K562 (cell line): ENCODE measurements at regions not wholly inside any gene's neighbourhood (a gene's known extent, or its start where the extent isn't known, plus 50 kb on each side); places are given as distances from the start of the nearest gene placed in this dataset.

Experiments
- ATAC-seq: fragments of 200-7000 bp; cut with Tn5 transposase; 3 replicates; pipeline ENCODE4 v1.9.1; 2020; ENCODE audit warnings: moderate library complexity
- BruUV-seq: library from RNA; stranded (reverse); fragments of 400-500 nt; replicated peaks from 2 replicates; lab custom pipeline; 2021; lab: Mats Ljungman, UMichigan
- CTCF ChIA-PET: fragments of 300-600 bp; formaldehyde crosslinking; extraction: SDS; loops from one replicate; lab custom pipeline; 2021; ENCODE audit warnings: low intra/inter-chr PET ratio; lab: Yijun Ruan, JAX
- POLR2A ChIA-PET: fragments of 300-600, 350-650 bp; sonication (Branson Sonifier 250); formaldehyde crosslinking; extraction: SDS; loops from one replicate; lab custom pipeline; 2021; ENCODE audit warnings: antibody characterized with exemption, inconsistent platforms; lab: Yijun Ruan, JAX
- DNase-seq, 4 experiments: peaks; one replicate each; pipeline versions ENCODE4 v3.0.0 to v3.0.0-alpha.2; 2011 to 2018; ENCODE audit warnings: low spot score in 3 of 4, mixed read lengths in 3 of 4; ENCODE audit errors: extremely low read depth in 1 of 4
- FAIRE-seq: peaks from 2 replicates; lab custom pipeline; 2011; peaks lifted over from hg19 to GRCh38; lab: Jason Lieb, UNC
- H2AFZ ChIP-seq: 2 replicates; pipeline ENCODE4 v1.6.0; 2011; ENCODE audit warnings: low read depth, low read length, control low read depth, inconsistent platforms
- H3K27ac ChIP-seq: fragments of 200-600 bp; 3 replicates; pipeline ENCODE4 v1.8.0; 2011; ENCODE audit warnings: low read depth, mild to moderate bottlenecking, control low read depth, inconsistent platforms, low read length, moderate library complexity, mixed read lengths; ENCODE audit errors: extremely low read depth
- H3K27me3 ChIP-seq, 2 experiments: fragments of 300-600 bp in 1 of 2; 2 replicates in 1 of 2; 3 replicates in 1 of 2; pipeline versions ENCODE4 v1.6.0 to v1.8.0; 2011; ENCODE audit warnings: inconsistent platforms in 2 of 2, low read length in 2 of 2, mild to moderate bottlenecking in 1 of 2, mixed read lengths in 1 of 2, moderate library complexity in 1 of 2; ENCODE audit not compliant: control insufficient read depth in 2 of 2, insufficient read depth in 2 of 2
- H3K36me3 ChIP-seq: fragments of 300-600 bp; 3 replicates; pipeline ENCODE4 v1.8.0; 2011; ENCODE audit warnings: mild to moderate bottlenecking, low read length, inconsistent platforms; ENCODE audit not compliant: control insufficient read depth, insufficient read depth
- H3K4me1 ChIP-seq, 2 experiments: fragments of 200-600 bp in 1 of 2; replicated peaks in 1 of 2; 2 replicates in 1 of 2; 3 replicates in 1 of 2; pipeline versions ENCODE4 v1.5.1 to v1.8.0; 2011; ENCODE audit warnings: inconsistent platforms in 2 of 2, low read length in 2 of 2, mild to moderate bottlenecking in 1 of 2, mixed read lengths in 1 of 2, moderate library complexity in 1 of 2; ENCODE audit not compliant: control insufficient read depth in 2 of 2, insufficient read depth in 2 of 2
- H3K4me2 ChIP-seq: 2 replicates; pipeline ENCODE4 v1.6.1; 2011; ENCODE audit warnings: low read length, control low read depth, inconsistent platforms, mixed read lengths; ENCODE audit not compliant: insufficient read depth
- H3K4me3 ChIP-seq: fragments of 200-600 bp; sonication (generic), shearing (Covaris generic); 2 replicates; pipeline ENCODE4 v1.5.1; 2016; ENCODE audit warnings: control low read depth, inconsistent platforms
- H3K79me2 ChIP-seq: fragments of 200-600 bp; 3 replicates; pipeline ENCODE4 v1.8.0; 2011; ENCODE audit warnings: low read length, inconsistent platforms; ENCODE audit not compliant: control insufficient read depth, insufficient read depth
- H3K9ac ChIP-seq, 2 experiments: 2 replicates each; pipeline versions ENCODE4 v1.6.0 to v1.6.1; 2011; ENCODE audit warnings: low read depth in 2 of 2, low read length in 2 of 2, control low read depth in 1 of 2, inconsistent platforms in 1 of 2, mild to moderate bottlenecking in 1 of 2, mixed read lengths in 1 of 2; ENCODE audit not compliant: insufficient read depth in 1 of 2
- H3K9me1 ChIP-seq: one replicate; pipeline ENCODE4 v1.6.0; 2011; ENCODE audit warnings: inconsistent platforms, mild to moderate bottlenecking, low read length, moderate library complexity; ENCODE audit not compliant: control insufficient read depth, insufficient read depth
- H3K9me3 ChIP-seq: replicated peaks from 2 replicates; pipeline ENCODE4 v1.5.1; 2011; ENCODE audit warnings: low read depth, low read length, inconsistent platforms; ENCODE audit not compliant: control insufficient read depth, insufficient read depth
- H4K20me1 ChIP-seq: replicated peaks from 2 replicates; pipeline ENCODE4 v1.6.1; 2011; ENCODE audit warnings: low read length, inconsistent platforms, mixed read lengths; ENCODE audit not compliant: control insufficient read depth, insufficient read depth
- ASH1L ChIP-seq: fragments of 450-650 bp; IDR thresholded peaks from 2 replicates; pipeline ENCODE4 v1.6.1; 2018; ENCODE audit warnings: borderline replicate concordance, mild to moderate bottlenecking, low read depth; ENCODE audit not compliant: partially characterized antibody
- DMBX1 ChIP-seq: fragments of 250-450 bp; sonication (Bioruptor Pico); IDR thresholded peaks from 2 replicates; pipeline ENCODE4 v1.8.0; 2022; ENCODE audit warnings: inconsistent platforms, mild to moderate bottlenecking, moderate library complexity, borderline replicate concordance
- KLF6 ChIP-seq: fragments of 250-450 bp; sonication (Bioruptor Pico); IDR thresholded peaks from 2 replicates; pipeline ENCODE4 v1.4.0; 2020; ENCODE audit warnings: mild to moderate bottlenecking, moderate library complexity, borderline replicate concordance
- NCOA4 ChIP-seq: fragments of 450-650 bp; IDR thresholded peaks from 2 replicates; pipeline ENCODE4 v1.6.1; 2018; ENCODE audit warnings: mild to moderate bottlenecking; ENCODE audit not compliant: partially characterized antibody
- OTX1 ChIP-seq: fragments of 450-650 bp; formaldehyde crosslinking; IDR thresholded peaks from 2 replicates; pipeline ENCODE4 v1.4.0; 2022; ENCODE audit warnings: mild to moderate bottlenecking
- POLR3G ChIP-seq: IDR thresholded peaks from 2 replicates; pipeline ENCODE4 v1.6.1; 2011; ENCODE audit not compliant: insufficient read length, insufficient replicate concordance; ENCODE audit errors: extremely low read depth
- SP1 ChIP-seq: sonication (generic); formaldehyde crosslinking; IDR thresholded peaks from 2 replicates; pipeline ENCODE4 v1.8.1; 2022; ENCODE audit warnings: mild to moderate bottlenecking, missing genetic modification reagents
- TAF15 ChIP-seq: fragments of 200-400 bp; formaldehyde crosslinking; IDR thresholded peaks from 2 replicates; pipeline ENCODE4 v1.6.1; 2017; ENCODE audit warnings: mild to moderate bottlenecking, low read depth, low read length, moderate library complexity
- ZNF253 ChIP-seq: fragments of 250-450 bp; sonication (Bioruptor Pico); conservative IDR thresholded peaks from 2 replicates; pipeline ENCODE4 v1.6.1; 2021; ENCODE audit warnings: mild to moderate bottlenecking
- ZNF384 ChIP-seq: IDR thresholded peaks from 2 replicates; pipeline ENCODE4 v1.6.1; 2012; ENCODE audit warnings: low read depth, low read length, improper control_type of control experiment
- ZNF584 ChIP-seq: fragments of 200-800 bp; sonication (Bioruptor generic); IDR thresholded peaks from 2 replicates; pipeline ENCODE4 v1.6.1; 2016; ENCODE audit warnings: low read depth, mild to moderate bottlenecking, missing genetic modification characterization, missing compliant biosample characterization
- WGBS: fragments of 100-300 bp; shearing (Covaris generic); methylation state at CpG from one replicate; pipeline ENCODE4 v1.1.6; 2016; ENCODE audit warnings: low coverage, mixed read lengths; ENCODE audit not compliant: insufficient coverage; ENCODE audit errors: missing lambda C conversion rate; 5-methylcytosine and 5-hydroxymethylcytosine counted together
- in situ Hi-C: fragments of 300-500 bp; cut with MboI; formaldehyde crosslinking; loops from 4 replicates; pipeline ENCODE4 v1.15.0; 2018; ENCODE audit warnings: inconsistent platforms, mixed read lengths
- intact Hi-C: fragments of 100-400 bp; cut with micrococcal nuclease; formaldehyde crosslinking; loops from 2 replicates; pipeline ENCODE4 v1.14.2; 2022
- TF ChIP-seq, protein P1 (sequence below): IDR thresholded peaks from 2 replicates; pipeline ENCODE4 v1.6.1; 2012; ENCODE audit warnings: low read depth, low read length, improper control_type of control experiment, borderline replicate concordance
- TF ChIP-seq, protein P2 (sequence below), 2 experiments: fragments of 250-450 bp in 1 of 2; fragments of 450-650 bp in 1 of 2; sonication (Bioruptor Pico) in 1 of 2; IDR thresholded peaks; 2 replicates each; pipeline versions ENCODE4 v1.6.1 to v1.8.0; 2016 to 2021; ENCODE audit warnings: mild to moderate bottlenecking in 2 of 2, moderate library complexity in 2 of 2, missing compliant biosample characterization in 1 of 2, missing genetic modification characterization in 1 of 2
- TF ChIP-seq, protein P3 (sequence below): sonication (generic); formaldehyde crosslinking; IDR thresholded peaks from 2 replicates; pipeline ENCODE4 v1.8.0; 2022; ENCODE audit warnings: mild to moderate bottlenecking, missing genetic modification reagents
- TF ChIP-seq, protein P4 (sequence below): fragments of 250-450 bp; sonication (Bioruptor Pico); IDR thresholded peaks from 2 replicates; pipeline ENCODE4 v1.8.0; 2021; ENCODE audit warnings: moderate library complexity, mild to moderate bottlenecking, inconsistent platforms
- TF ChIP-seq, protein P5 (sequence below), 2 experiments: fragments of 200-800 bp in 1 of 2; sonication (Bioruptor generic) in 1 of 2; sonication (generic) in 1 of 2; formaldehyde crosslinking in 1 of 2; IDR thresholded peaks in 1 of 2; conservative IDR thresholded peaks in 1 of 2; 2 replicates each; pipeline versions ENCODE4 v1.5.0 to v1.6.1; 2016 to 2020; ENCODE audit warnings: missing compliant biosample characterization in 1 of 2, missing genetic modification characterization in 1 of 2, missing genetic modification reagents in 1 of 2

DNA sequence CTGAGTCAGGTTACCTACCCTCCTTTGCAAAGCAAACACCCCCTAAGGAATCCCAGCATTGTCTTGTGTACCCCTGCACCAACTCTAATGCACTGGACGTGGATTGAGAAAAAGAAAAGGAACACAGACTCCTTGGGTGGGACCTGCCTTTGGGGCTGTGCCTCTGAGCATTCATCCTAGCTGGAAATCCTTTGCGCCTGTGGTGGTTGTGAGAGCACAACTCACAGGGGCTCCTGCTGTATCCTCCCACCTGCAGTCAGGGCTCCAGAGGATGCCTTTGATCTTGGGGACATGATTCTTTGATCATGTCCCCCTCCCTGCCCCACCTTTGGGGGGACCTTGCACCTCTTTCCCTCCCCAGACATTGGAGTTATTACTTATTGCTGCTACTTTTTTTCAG lies 338.5 kb downstream of the GADD45G start:
- in situ Hi-C loops, result no loop called here
- Histone ChIP-seq H3K9me3 (no peaks in the 10 kb centered on the region), H2AFZ (no peak overlapping the region), H3K9me1 (no peaks in the 10 kb centered on the region), H4K20me1 (no peaks in the 10 kb centered on the region), H3K27me3 (peaks cover 0 to 8% of the 10 kb centered on the region in 2 experiments; a peak in 2 of 5 replicates), H3K4me2 (no peak overlapping the region), H3K36me3 (no peaks in the 10 kb centered on the region), H3K79me2 (no peaks in the 10 kb centered on the region), H3K27ac (no peak overlapping the region), H3K4me3 (no peak overlapping the region), H3K4me1 (no peaks in the 10 kb centered on the region), H3K9ac (no peak overlapping the region)
- WGBS, result 0% methylated on average over 2 of the region's 2 CpGs
- intact Hi-C loops, result no loop called here
- BruUV-seq, result no TSS peak
- CTCF ChIA-PET, result no interaction called here
- POLR2A ChIA-PET, result no interaction called here
- no peak for ATAC-seq
- FAIRE-seq, result no peak
- DNase-seq, result no peak
- TF ChIP-seq NCOA4, result no peak
- TF ChIP-seq, protein P1, sequence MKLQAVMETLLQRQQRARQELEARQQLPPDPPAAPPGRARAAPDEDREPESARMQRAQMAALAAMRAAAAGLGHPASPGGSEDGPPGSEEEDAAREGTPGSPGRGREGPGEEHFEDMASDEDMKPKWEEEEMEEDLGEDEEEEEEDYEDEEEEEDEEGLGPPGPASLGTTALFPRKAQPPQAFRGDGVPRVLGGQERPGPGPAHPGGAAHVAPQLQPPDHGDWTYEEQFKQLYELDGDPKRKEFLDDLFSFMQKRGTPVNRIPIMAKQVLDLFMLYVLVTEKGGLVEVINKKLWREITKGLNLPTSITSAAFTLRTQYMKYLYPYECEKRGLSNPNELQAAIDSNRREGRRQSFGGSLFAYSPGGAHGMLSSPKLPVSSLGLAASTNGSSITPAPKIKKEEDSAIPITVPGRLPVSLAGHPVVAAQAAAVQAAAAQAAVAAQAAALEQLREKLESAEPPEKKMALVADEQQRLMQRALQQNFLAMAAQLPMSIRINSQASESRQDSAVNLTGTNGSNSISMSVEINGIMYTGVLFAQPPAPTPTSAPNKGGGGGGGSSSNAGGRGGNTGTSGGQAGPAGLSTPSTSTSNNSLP, result no peak
- TF ChIP-seq SP1, result no peak
- TF ChIP-seq, protein P2, sequence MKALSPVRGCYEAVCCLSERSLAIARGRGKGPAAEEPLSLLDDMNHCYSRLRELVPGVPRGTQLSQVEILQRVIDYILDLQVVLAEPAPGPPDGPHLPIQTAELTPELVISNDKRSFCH (CRISPR knock-in tag; IDR thresholded peaks at IDR 0.05), result no peak
- TF ChIP-seq, protein P2 (tag; IDR thresholded peaks at IDR 0.05), result no peak
- TF ChIP-seq, protein P3, sequence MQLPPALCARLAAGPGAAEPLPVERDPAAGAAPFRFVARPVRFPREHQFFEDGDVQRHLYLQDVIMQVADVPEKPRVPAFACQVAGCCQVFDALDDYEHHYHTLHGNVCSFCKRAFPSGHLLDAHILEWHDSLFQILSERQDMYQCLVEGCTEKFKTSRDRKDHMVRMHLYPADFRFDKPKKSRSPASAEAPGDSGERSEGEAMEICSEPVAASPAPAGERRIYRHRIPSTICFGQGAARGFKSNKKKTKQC, result no peak
- no peak for TF ChIP-seq ZNF584 (CRISPR knock-in tag)
- TF ChIP-seq, protein P4, sequence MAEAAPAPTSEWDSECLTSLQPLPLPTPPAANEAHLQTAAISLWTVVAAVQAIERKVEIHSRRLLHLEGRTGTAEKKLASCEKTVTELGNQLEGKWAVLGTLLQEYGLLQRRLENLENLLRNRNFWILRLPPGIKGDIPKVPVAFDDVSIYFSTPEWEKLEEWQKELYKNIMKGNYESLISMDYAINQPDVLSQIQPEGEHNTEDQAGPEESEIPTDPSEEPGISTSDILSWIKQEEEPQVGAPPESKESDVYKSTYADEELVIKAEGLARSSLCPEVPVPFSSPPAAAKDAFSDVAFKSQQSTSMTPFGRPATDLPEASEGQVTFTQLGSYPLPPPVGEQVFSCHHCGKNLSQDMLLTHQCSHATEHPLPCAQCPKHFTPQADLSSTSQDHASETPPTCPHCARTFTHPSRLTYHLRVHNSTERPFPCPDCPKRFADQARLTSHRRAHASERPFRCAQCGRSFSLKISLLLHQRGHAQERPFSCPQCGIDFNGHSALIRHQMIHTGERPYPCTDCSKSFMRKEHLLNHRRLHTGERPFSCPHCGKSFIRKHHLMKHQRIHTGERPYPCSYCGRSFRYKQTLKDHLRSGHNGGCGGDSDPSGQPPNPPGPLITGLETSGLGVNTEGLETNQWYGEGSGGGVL, result no peak
- TF ChIP-seq ASH1L, result no peak
- TF ChIP-seq, protein P5, sequence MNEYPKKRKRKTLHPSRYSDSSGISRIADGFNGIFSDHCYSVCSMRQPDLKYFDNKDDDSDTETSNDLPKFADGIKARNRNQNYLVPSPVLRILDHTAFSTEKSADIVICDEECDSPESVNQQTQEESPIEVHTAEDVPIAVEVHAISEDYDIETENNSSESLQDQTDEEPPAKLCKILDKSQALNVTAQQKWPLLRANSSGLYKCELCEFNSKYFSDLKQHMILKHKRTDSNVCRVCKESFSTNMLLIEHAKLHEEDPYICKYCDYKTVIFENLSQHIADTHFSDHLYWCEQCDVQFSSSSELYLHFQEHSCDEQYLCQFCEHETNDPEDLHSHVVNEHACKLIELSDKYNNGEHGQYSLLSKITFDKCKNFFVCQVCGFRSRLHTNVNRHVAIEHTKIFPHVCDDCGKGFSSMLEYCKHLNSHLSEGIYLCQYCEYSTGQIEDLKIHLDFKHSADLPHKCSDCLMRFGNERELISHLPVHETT (CRISPR knock-in tag; conservative IDR thresholded peaks at IDR 0.05 in 1 of 2, IDR thresholded peaks at IDR 0.05 in 1 of 2), result no peak
- TF ChIP-seq OTX1 (CRISPR knock-in tag), result no peak
- TF ChIP-seq ZNF253, result no peak
- no peak for TF ChIP-seq ZNF384
- TF ChIP-seq TAF15, result no peak
- no peak for TF ChIP-seq KLF6 (CRISPR knock-in tag)
- TF ChIP-seq DMBX1 (CRISPR knock-in tag), result no peak
- TF ChIP-seq POLR3G, result no peak
